Stimulated activated CD4-positive, alpha-beta T cell treated with anti-CD3 and anti-CD28 coated beads, Interleukin-12 subunit alpha, Interleukin-12 subunit beta, amount 100 ng/mL, for 24 hours (primary cell): ENCODE measurements at regions not wholly inside any gene's neighbourhood (a gene's known extent, or its start where the extent isn't known, plus 50 kb on each side); places are given as distances from the start of the nearest gene placed in this dataset.

ENCODE experiments used
- DNase-seq, 2 experiments: peaks; one replicate each; pipeline ENCODE4 v3.0.0-alpha.2; 2020; ENCODE audit warnings: low read depth in 2 of 2

DNA sequence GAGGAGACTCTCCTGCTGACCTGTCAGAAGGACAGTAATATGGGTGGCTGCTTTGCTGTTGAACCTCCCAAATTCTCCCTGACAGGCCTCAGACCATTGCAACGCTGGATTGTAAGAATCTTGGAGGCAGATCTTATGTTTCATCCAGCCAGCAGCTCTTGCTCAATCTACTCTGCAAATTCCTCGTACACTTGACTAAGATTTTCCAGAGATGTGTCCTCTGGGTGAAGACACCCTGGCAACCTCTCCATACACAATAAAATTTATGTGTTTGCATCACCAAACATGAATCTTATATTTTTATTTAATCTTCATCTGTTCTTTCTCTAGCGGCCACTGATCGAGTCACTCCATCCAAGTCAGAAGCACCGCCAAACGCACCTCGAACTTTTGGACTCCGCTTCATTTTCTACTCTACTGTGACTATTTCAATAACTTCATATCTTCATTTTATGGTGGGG, 623.1 kb downstream of the ACTR3B start:
- no peak for DNase-seq

DNA sequence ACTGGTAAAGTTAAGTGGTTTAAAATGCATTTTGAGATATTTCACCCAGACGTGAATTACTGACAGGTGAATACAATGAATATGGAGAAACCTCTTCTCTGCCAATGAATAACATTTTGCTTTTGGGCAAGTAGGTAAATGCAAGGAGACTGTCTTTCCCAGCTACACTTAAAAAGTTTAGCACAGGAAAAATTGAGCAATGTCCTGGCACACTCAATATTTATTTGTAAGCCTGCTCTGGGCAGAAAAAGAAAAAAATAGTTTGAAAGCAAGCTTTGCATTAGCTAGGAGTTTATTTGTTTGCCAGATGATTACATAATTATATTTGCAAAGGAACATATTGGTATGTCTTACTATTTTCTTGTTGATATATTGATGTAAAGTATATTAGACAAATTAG, 624.2 kb downstream of the ACTR3B start:
- no peak for DNase-seq

GRCh38 chr7:153385502-153385901, 626.0 kb downstream of the ACTR3B start:
- no peak for DNase-seq

DNA sequence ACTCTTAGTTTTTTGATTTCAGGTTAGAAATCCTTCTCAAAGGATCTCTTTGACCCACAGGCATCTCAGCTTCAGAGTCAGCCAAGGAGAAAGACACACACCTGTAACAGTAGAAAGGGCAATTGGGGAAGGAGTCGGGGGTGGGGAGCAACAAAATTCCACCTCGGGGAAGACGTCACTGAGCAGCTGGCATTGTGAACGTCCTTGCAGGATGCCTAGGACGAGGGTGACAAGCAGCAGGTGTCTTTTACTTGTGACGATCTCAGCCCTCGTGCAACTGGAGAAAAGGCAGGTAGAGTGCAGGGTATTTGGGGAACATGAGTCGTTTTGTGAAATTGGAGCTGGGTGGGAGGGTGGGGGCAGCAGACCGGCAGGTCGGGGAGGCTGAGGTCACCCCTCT, 627.0 kb downstream of the ACTR3B start:
- no peak for DNase-seq

DNA sequence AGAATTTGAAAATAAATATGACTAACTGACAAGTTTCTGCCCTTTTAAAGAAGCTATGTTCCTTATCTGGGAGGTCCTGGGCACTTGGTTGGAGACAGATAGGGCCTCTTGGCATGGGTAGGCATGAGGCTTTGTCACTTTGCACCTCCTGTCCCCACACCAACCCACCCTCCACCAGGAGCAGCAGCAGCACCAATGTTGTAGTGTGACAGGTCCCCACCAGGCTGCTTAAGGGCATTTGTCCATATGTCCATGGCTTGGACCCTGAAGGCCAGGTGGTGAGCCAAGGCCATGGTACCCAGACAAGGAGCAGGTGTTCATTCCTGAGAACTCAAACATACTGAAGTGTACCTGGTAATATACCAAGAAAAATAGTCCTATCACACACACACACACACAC, 629.1 kb downstream of the ACTR3B start:
- DNase-seq, result no peak

DNA sequence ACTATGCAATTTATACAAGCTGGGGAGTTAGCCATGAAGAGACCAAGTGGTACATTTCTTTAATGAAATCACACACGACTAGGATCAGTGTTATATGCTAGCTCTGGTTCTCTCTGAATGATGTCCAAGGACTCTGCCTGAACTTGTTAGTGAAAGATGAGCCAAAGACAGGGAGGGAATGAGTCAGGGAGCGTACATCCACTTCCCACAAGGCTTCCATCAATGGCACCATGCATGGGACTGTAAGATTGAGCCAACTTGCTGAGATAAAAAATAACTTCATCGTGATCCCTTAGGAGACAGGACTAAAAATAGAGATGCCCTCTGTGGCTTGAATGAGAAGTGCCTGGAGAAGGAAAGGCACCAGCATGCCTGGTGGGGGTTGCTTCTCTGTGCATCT, 629.7 kb downstream of the ACTR3B start:
- no peak for DNase-seq

GRCh38 chr7:153390955-153391354, 631.4 kb downstream of the ACTR3B start:
- no peak for DNase-seq

- no peak for DNase-seq
Observed at GRCh38 chr7:153392726-153393125, 633.2 kb downstream of the ACTR3B start.

DNA sequence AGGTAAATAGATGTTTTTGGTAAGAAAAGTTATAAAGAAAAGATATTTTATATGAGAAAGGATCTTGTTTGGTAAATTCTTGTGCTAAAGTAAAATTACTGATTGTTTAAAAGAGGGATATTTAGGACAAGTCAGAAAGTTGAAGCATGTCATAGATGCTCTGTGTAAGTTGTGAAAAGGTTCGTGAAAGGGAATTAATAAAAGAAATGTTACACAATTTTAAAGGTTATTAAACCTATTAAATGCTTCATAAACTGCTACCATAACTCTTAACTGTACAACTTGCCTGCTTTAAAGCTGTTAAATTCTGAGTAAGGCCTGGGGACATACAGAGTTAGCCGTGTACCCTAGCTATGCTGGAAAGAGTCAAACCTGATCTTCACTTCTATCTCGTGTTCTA, 634.1 kb downstream of the ACTR3B start:
- DNase-seq, result no peak

GRCh38 chr7:153396475-153396874, 636.9 kb downstream of the ACTR3B start:
- DNase-seq, result no peak

GRCh38 chr7:153397459-153397858, 637.9 kb downstream of the ACTR3B start:
- DNase-seq, result no peak

- no peak for DNase-seq
Observed at GRCh38 chr7:153397906-153398305, 638.4 kb downstream of the ACTR3B start.

- DNase-seq, result no peak
Observed at GRCh38 chr7:153398370-153398769, 638.8 kb downstream of the ACTR3B start.

DNA sequence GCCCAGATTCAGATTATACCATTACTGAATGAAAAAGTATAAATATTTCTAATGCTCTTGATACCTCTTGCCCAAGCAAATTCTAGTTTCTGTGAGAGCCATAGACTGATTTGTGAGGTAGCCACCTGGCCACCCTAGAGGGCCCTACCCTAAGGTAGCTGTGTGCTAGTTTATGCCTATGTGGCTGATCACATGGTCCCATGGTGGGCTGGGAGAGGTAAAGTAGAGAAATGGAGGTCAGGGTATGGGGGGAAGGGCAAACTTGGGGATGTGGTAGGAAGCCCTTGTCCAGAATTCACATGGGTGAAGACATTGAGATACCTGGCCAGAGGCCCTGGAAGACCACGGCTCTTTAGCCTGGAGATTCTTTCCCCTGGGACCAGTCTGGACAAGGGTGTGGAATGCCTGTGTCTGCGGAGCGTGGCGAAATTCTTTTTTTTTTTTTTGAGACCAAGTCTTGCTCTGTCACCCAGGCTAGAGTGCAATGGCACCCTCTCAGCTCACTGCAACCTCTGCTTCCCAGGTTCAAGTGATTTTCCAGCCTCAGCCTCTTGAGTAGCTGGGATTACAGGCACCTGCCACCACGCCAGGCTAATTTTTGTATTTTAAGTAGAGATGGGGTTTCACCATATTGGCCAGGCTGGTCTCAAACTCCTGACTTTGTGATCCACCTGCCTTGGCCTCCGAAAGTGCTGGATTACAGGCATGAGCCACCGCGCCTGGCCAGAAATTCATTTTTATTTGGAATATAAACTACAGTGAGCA, 639.4 kb downstream of the ACTR3B start:
- DNase-seq, result no peak

- no peak for DNase-seq
Observed at GRCh38 chr7:153399554-153399940, 640.0 kb downstream of the ACTR3B start.

GRCh38 chr7:153400735-153401593, 641.4 kb downstream of the ACTR3B start:
- DNase-seq, result no peak

GRCh38 chr7:153401795-153402720, 642.5 kb downstream of the ACTR3B start:
- DNase-seq, result no peak

- no peak for DNase-seq
Observed at GRCh38 chr7:153402721-153403541, 643.4 kb downstream of the ACTR3B start.

- DNase-seq, result no peak
Observed at GRCh38 chr7:153404124-153404523, 644.6 kb downstream of the ACTR3B start.

- DNase-seq, result no peak
Observed at GRCh38 chr7:153404781-153405279, 645.3 kb downstream of the ACTR3B start.
